Colonic mucosa (tissue), 4 donors: ENCODE measurements at regions not wholly inside any gene's neighbourhood (a gene's known extent, or its start where the extent isn't known, plus 50 kb on each side); places are given as distances from the start of the nearest gene placed in this dataset.

Source experiments
- DNase-seq: peaks from one replicate; pipeline ENCODE4 v3.0.0-alpha.2; 2020
- H3K27ac ChIP-seq: fragments of 200-600 bp; one replicate; pipeline ENCODE4 v1.8.0; 2021
- H3K27me3 ChIP-seq: fragments of 200-600 bp; one replicate; pipeline ENCODE4 v1.8.0; 2021
- H3K36me3 ChIP-seq: fragments of 200-600 bp; one replicate; pipeline ENCODE4 v1.8.0; 2021
- H3K4me1 ChIP-seq: fragments of 200-600 bp; one replicate; pipeline ENCODE4 v1.8.0; 2021; ENCODE audit warnings: mild to moderate bottlenecking
- H3K4me3 ChIP-seq: fragments of 200-600 bp; one replicate; pipeline ENCODE4 v1.8.0; 2021
- H3K9ac ChIP-seq, 2 donors: one replicate each; pipeline ENCODE4 v1.7.0; 2013; ENCODE audit warnings: control low read depth in 2 of 2, low read depth in 2 of 2, low read length in 2 of 2
- H3K9me3 ChIP-seq: fragments of 200-600 bp; one replicate; pipeline ENCODE4 v1.8.0; 2021
- CTCF ChIP-seq: fragments of 200-600 bp; IDR thresholded peaks from one replicate; pipeline ENCODE4 v1.8.0; 2022; ENCODE audit warnings: antibody characterized with exemption, mild to moderate bottlenecking
- intact Hi-C: fragments of 100-400 bp; cut with DNase I; formaldehyde crosslinking; loops from one replicate; pipeline ENCODE4 v1.14.1; 2022
- donor health status: healthy.
- donor health status: DM: no; HTN: no; CAD: no.
- donor health status: DM: no; HTN: no; CAD: no.

- Histone ChIP-seq H3K9ac (no peak overlapping the region), H3K27ac (no peak overlapping the region)
- intact Hi-C loops = no loop called here
Observed at GRCh38 chr3:21801631-21802030, 50.6 kb upstream of the ZNF385D start.

GRCh38 chr3:21803604-21804003 lies 52.6 kb upstream of the ZNF385D start:
- no peak for TF ChIP-seq CTCF
- Histone ChIP-seq H3K9ac (no peak overlapping the region), H3K27me3 (no peaks in the 10 kb centered on the region), H3K36me3 (no peaks in the 10 kb centered on the region), H3K4me3 (no peak overlapping the region), H3K9me3 (no peaks in the 10 kb centered on the region), H3K27ac (no peak overlapping the region), H3K4me1 (no peaks in the 10 kb centered on the region)
- intact Hi-C loops = no loop called here
- no peak for DNase-seq

More at GRCh38 chr3:21801631-21802030, 50.6 kb upstream of the ZNF385D start:
- no peak for DNase-seq
- Histone ChIP-seq H3K4me1 (no peaks in the 10 kb centered on the region), H3K27me3 (no peaks in the 10 kb centered on the region), H3K4me3 (no peak overlapping the region), H3K9me3 (no peaks in the 10 kb centered on the region), H3K36me3 (no peaks in the 10 kb centered on the region)
- no peak for TF ChIP-seq CTCF

GRCh38 chr3:21804330-21804729 lies 53.3 kb upstream of the ZNF385D start:
- H3K27me3 ChIP-seq = no peaks in the 10 kb centered on the region
- no peaks in the 10 kb centered on the region for H3K4me1 ChIP-seq
- no peak for DNase-seq
- H3K27ac ChIP-seq = no peak overlapping the region
- no peaks in the 10 kb centered on the region for H3K36me3 ChIP-seq
- TF ChIP-seq CTCF = no peak
- H3K9ac ChIP-seq = no peak overlapping the region
- intact Hi-C loops = no loop called here
- no peak overlapping the region for H3K4me3 ChIP-seq
- H3K9me3 ChIP-seq = no peaks in the 10 kb centered on the region

GRCh38 chr3:21806733-21807132 lies 55.7 kb upstream of the ZNF385D start:
- intact Hi-C loops = no loop called here
- Histone ChIP-seq H3K4me3 (no peak overlapping the region), H3K27ac (no peak overlapping the region), H3K9me3 (no peaks in the 10 kb centered on the region), H3K36me3 (no peaks in the 10 kb centered on the region), H3K9ac (no peak overlapping the region), H3K27me3 (no peaks in the 10 kb centered on the region), H3K4me1 (no peaks in the 10 kb centered on the region)
- no peak for DNase-seq
- no peak for TF ChIP-seq CTCF

GRCh38 chr3:21825684-21826083 lies 74.7 kb upstream of the ZNF385D start:
- intact Hi-C loops = no loop called here
- no peak for TF ChIP-seq CTCF
- H3K27ac ChIP-seq = no peak overlapping the region
- no peaks in the 10 kb centered on the region for H3K9me3 ChIP-seq
- H3K36me3 ChIP-seq = no peaks in the 10 kb centered on the region
- no peaks in the 10 kb centered on the region for H3K4me1 ChIP-seq
- no peak for DNase-seq
- no peak overlapping the region for H3K4me3 ChIP-seq
- no peaks in the 10 kb centered on the region for H3K27me3 ChIP-seq
- no peak overlapping the region for H3K9ac ChIP-seq

- no peaks in the 10 kb centered on the region for H3K27me3 ChIP-seq
- H3K27ac ChIP-seq = no peak overlapping the region
- no peak overlapping the region for H3K4me3 ChIP-seq
- H3K9ac ChIP-seq = no peak overlapping the region
- no peaks in the 10 kb centered on the region for H3K9me3 ChIP-seq
- no peaks in the 10 kb centered on the region for H3K36me3 ChIP-seq
- intact Hi-C loops = no loop called here
- no peak for TF ChIP-seq CTCF
- H3K4me1 ChIP-seq = no peaks in the 10 kb centered on the region
- DNase-seq = no peak
Observed at GRCh38 chr3:21826416-21826815, 75.4 kb upstream of the ZNF385D start.
